Liver (tissue), 8 donors: ENCODE measurements at regions not wholly inside any gene's neighbourhood (a gene's known extent, or its start where the extent isn't known, plus 50 kb on each side); places are given as distances from the start of the nearest gene placed in this dataset.

Experiments
- DNase-seq: peaks from one replicate; pipeline ENCODE4 v3.0.0-alpha.2; 2017; ENCODE audit warnings: low spot score
- H3K27ac ChIP-seq, 2 donors: one replicate each; pipeline ENCODE4 v1.7.0; 2013; ENCODE audit warnings: inconsistent platforms in 2 of 2, low read length in 2 of 2, control low read depth in 1 of 2, low read depth in 1 of 2, mild to moderate bottlenecking in 1 of 2
- H3K27me3 ChIP-seq, 4 donors: one replicate each; pipeline versions ENCODE4 v1.6.1 to v1.7.0; 2013; ENCODE audit warnings: low read length in 3 of 4, inconsistent platforms in 1 of 4, mild to moderate bottlenecking in 1 of 4, moderate library complexity in 1 of 4; ENCODE audit not compliant: control insufficient read depth in 4 of 4, insufficient read depth in 4 of 4
- H3K36me3 ChIP-seq, 4 donors: one replicate each; pipeline versions ENCODE4 v1.6.1 to v1.7.0; 2013; ENCODE audit warnings: low read length in 3 of 4, mild to moderate bottlenecking in 3 of 4, low read depth in 1 of 4, moderate library complexity in 1 of 4; ENCODE audit not compliant: control insufficient read depth in 4 of 4, insufficient read depth in 3 of 4
- H3K4me1 ChIP-seq, 4 donors: one replicate each; pipeline versions ENCODE4 v1.6.1 to v1.7.0; 2013; ENCODE audit warnings: low read length in 3 of 4, mild to moderate bottlenecking in 3 of 4, moderate library complexity in 1 of 4; ENCODE audit not compliant: control insufficient read depth in 4 of 4, insufficient read depth in 4 of 4
- H3K4me3 ChIP-seq, 3 donors: one replicate each; pipeline versions ENCODE4 v1.6.1 to v1.7.0; 2013; ENCODE audit warnings: low read length in 3 of 3, control low read depth in 1 of 3, low read depth in 1 of 3, mild to moderate bottlenecking in 1 of 3
- H3K9ac ChIP-seq, 2 donors: one replicate each; pipeline ENCODE4 v1.7.0; 2013; ENCODE audit warnings: low read length in 2 of 2, mild to moderate bottlenecking in 2 of 2, moderate library complexity in 2 of 2, control low read depth in 1 of 2, low read depth in 1 of 2
- H3K9me3 ChIP-seq, 4 donors: one replicate each; pipeline versions ENCODE4 v1.6.1 to v1.7.0; 2013; ENCODE audit warnings: low read length in 3 of 4; ENCODE audit not compliant: control insufficient read depth in 4 of 4
- ATF3 ChIP-seq: IDR thresholded peaks from 2 replicates; pipeline ENCODE4 v1.6.1; 2016; ENCODE audit warnings: antibody characterized with exemption
- CTCF ChIP-seq: fragments of 150-350 bp; IDR thresholded peaks from 2 replicates; pipeline ENCODE4 v1.5.1; 2017; ENCODE audit warnings: improper control_type of control experiment, low read depth, low read length; ENCODE audit not compliant: missing input control
- EGR1 ChIP-seq, 2 donors: IDR thresholded peaks; 2 replicates each; pipeline ENCODE4 v1.6.1; 2016 to 2018; ENCODE audit warnings: antibody characterized with exemption in 2 of 2, low read depth in 2 of 2
- FOXA1 ChIP-seq: IDR thresholded peaks from 2 replicates; pipeline ENCODE4 v1.6.1; 2016; ENCODE audit warnings: antibody characterized with exemption
- FOXA2 ChIP-seq: IDR thresholded peaks from 2 replicates; pipeline ENCODE4 v1.6.1; 2016; ENCODE audit warnings: antibody characterized with exemption
- GABPA ChIP-seq, 2 donors: IDR thresholded peaks in 1 of 2; conservative IDR thresholded peaks in 1 of 2; 2 replicates each; pipeline ENCODE4 v1.6.1; 2016; ENCODE audit warnings: antibody characterized with exemption in 2 of 2, mild to moderate bottlenecking in 1 of 2, moderate library complexity in 1 of 2
- HNF4A ChIP-seq, 2 donors: conservative IDR thresholded peaks; 2 replicates each; pipeline ENCODE4 v1.6.1; 2016; ENCODE audit warnings: antibody characterized with exemption in 2 of 2, mild to moderate bottlenecking in 2 of 2
- HNF4G ChIP-seq: IDR thresholded peaks from 2 replicates; pipeline ENCODE4 v1.6.1; 2016; ENCODE audit warnings: antibody characterized with exemption
- JUND ChIP-seq, 2 donors: IDR thresholded peaks; 2 replicates each; pipeline ENCODE4 v1.6.1; 2016; ENCODE audit warnings: antibody characterized with exemption in 2 of 2
- MAX ChIP-seq: IDR thresholded peaks from 2 replicates; pipeline ENCODE4 v1.6.1; 2016; ENCODE audit warnings: antibody characterized with exemption
- NR2F2 ChIP-seq: IDR thresholded peaks from 2 replicates; pipeline ENCODE4 v1.6.1; 2016; ENCODE audit warnings: antibody characterized with exemption
- RAD21 ChIP-seq, 2 donors: IDR thresholded peaks; 2 replicates each; pipeline ENCODE4 v1.6.1; 2016; ENCODE audit warnings: antibody characterized with exemption in 2 of 2, mild to moderate bottlenecking in 2 of 2
- REST ChIP-seq: IDR thresholded peaks from 2 replicates; pipeline ENCODE4 v1.6.1; 2016; ENCODE audit warnings: antibody characterized with exemption, mild to moderate bottlenecking
- SP1 ChIP-seq: IDR thresholded peaks from 2 replicates; pipeline ENCODE4 v1.6.1; 2018; ENCODE audit warnings: antibody characterized with exemption, mild to moderate bottlenecking
- TAF1 ChIP-seq: conservative IDR thresholded peaks from 2 replicates; pipeline ENCODE4 v1.6.1; 2016; ENCODE audit warnings: antibody characterized with exemption, mild to moderate bottlenecking
- YY1 ChIP-seq: IDR thresholded peaks from 2 replicates; pipeline ENCODE4 v1.6.1; 2016; ENCODE audit warnings: antibody characterized with exemption, mild to moderate bottlenecking
- ZBTB33 ChIP-seq: IDR thresholded peaks from 2 replicates; pipeline ENCODE4 v1.6.1; 2016; ENCODE audit warnings: antibody characterized with exemption
- WGBS: extraction: QIAGEN DNeasy Blood & Tissue Kit; methylation state at CpG from one replicate; pipeline ENCODE4 v1.1.7; 2013; 5-methylcytosine and 5-hydroxymethylcytosine counted together
- donor health status: healthy.
- donor health status: healthy.
- donor health status: healthy.
- donor health status: healthy.
- donor health status: healthy.

GRCh38 chr2:31764169-31764568 lies 183.4 kb upstream of the SRD5A2 start:
- 87% methylated on average over 2 of the region's 2 CpGs for WGBS

GRCh38 chr2:31762085-31762484 lies 181.3 kb upstream of the SRD5A2 start:
- Histone ChIP-seq H3K36me3 (no peaks in the 10 kb centered on the region), H3K27me3 (no peaks in the 10 kb centered on the region), H3K9ac (no peak overlapping the region), H3K4me1 (no peaks in the 10 kb centered on the region), H3K9me3 (no peaks in the 10 kb centered on the region), H3K4me3 (no peak overlapping the region), H3K27ac (no peak overlapping the region)
- 38% methylated on average over 2 of the region's 2 CpGs for WGBS
- no peak for DNase-seq
- no peak for TF ChIP-seq EGR1 (IDR thresholded peaks at IDR 0.05; ENCODE audit: low read depth in 2 of 2)
- TF ChIP-seq FOXA1: no peak
- no peak for TF ChIP-seq CTCF
- no peak for TF ChIP-seq JUND (IDR thresholded peaks at IDR 0.05)
- no peak for TF ChIP-seq ZBTB33
- TF ChIP-seq SP1: no peak
- TF ChIP-seq GABPA (IDR thresholded peaks at IDR 0.05 in 1 of 2, conservative IDR thresholded peaks at IDR 0.05 in 1 of 2): no peak

More at GRCh38 chr2:31764169-31764568, 183.4 kb upstream of the SRD5A2 start:
- Histone ChIP-seq H3K4me1 (no peaks in the 10 kb centered on the region), H3K27me3 (no peaks in the 10 kb centered on the region), H3K4me3 (no peak overlapping the region), H3K36me3 (no peaks in the 10 kb centered on the region), H3K9ac (no peak overlapping the region), H3K27ac (no peak overlapping the region), H3K9me3 (no peaks in the 10 kb centered on the region)
- DNase-seq: no peak
- TF ChIP-seq FOXA1 (no peak), GABPA (IDR thresholded peaks at IDR 0.05 in 1 of 2, conservative IDR thresholded peaks at IDR 0.05 in 1 of 2) (no peak), HNF4G (no peak), HNF4A (conservative IDR thresholded peaks at IDR 0.05) (no peak), FOXA2 (no peak), MAX (no peak), JUND (IDR thresholded peaks at IDR 0.05) (no peak), EGR1 (IDR thresholded peaks at IDR 0.05; ENCODE audit: low read depth in 2 of 2) (no peak), RAD21 (IDR thresholded peaks at IDR 0.05) (no peak), YY1 (no peak), ATF3 (no peak), TAF1 (no peak), REST (no peak), NR2F2 (no peak), CTCF (no peak)
